ENCODE measurements at regions not wholly inside any gene's neighbourhood (a gene's known extent, or its start where the extent isn't known, plus 50 kb on each side); places are given as distances from the start of the nearest gene placed in this dataset.
"Not testable (repeated sequence)": the region's sequence is repeated elsewhere in the genome, so short reads cannot be mapped to it uniquely, and the experiment has no call there.

DNA sequence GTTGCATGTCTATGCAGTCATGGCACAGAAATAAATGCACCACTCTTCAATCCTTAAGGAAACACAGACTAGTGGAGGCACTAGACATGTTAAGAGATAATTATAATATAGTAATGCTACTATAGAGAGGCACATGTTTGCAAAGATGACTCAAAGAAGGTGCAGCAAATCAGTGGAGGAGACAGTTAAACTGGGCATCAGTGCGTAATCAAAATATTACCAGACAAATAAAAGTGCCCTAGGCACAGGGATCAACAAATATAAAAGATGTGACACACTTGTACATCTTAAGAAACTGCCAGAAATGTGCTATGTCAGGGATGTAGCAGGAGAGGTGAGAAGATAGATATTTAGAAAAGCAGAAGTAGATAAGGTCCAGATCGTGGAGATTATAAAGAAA, 642.1 kb downstream of the SLCO4C1 start:
- no peak for DNase-seq (ENCODE audit: low spot score)

DNA sequence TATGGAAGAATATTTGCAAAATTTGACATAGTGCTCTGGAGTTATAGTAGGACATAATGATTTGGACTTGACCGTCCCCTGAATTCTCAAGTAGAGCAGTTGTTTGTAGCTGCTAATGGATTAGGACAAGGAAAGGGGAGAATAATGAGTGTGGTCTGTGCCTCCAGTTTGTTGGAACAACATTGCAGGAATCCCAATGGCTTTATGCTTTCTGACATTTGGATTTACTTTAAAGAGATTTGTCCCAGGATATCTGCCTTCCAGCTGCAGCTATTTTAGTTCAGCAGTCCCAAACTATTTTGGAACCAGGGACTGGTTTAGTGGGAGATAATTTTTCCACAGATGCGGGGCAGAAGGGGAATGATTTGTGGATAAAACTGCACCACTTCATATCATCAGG, 648.2 kb downstream of the SLCO4C1 start:
- DNase-seq (ENCODE audit: low spot score): no peak

DNA sequence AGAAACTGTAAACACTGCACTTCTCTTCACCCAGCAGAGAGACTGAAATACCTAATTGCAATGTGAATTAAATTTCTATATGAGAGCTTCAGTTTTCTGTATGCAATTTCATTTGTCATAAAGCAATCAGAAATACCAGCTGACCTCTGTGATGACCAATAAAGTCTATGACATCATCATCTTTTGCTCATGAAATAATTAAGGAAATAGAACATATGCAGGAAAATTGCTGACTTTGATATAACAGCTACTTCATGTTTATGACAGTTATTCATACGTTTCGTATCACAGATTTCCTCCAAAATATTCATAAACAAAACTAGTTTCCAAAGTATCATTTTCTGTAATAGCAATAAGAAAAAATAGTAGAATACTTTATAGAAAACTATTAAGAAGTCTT, 652.3 kb downstream of the SLCO4C1 start:
- DNase-seq (ENCODE audit: low spot score): no peak

DNA sequence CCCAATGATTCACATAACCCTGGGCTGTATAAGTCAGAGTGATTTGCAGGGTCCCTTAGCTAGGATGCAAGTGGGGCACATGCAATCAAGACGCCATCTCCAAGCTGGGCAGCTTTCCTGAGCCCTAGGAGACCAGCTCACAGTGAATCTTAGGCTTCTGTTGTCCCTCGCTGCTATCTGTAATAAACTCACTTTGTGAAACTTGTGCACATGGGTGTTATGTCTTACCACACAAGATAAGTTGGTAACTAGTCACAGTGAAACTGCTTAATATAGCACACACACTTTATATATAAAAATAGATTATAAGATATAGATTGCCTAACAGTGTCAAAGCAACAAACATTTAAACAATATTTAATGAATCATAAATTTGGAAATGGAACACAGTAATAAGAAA, 658.5 kb downstream of the SLCO4C1 start:
- DNase-seq (ENCODE audit: low spot score): no peak

DNA sequence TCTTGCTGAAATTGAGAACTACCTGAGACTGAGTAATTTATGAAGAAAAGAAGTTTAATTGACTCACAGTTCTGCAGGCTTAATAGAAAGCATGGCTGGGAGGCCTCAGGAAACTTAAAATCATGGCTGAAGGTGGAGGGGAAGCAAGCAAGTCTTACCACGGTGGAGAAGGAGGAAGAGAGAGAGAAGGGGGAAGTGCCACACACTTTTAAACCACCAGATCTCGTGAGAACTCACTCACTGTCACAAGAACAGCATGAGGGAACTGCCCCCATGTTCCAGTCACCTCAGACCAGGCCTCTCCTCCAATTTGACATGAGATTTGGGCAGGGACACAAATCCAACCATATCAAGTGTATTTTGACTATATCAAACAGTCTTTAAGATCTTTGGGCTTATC, 668.3 kb downstream of the SLCO4C1 start:
- not testable (repeated sequence) for DNase-seq (ENCODE audit: low spot score)

DNA sequence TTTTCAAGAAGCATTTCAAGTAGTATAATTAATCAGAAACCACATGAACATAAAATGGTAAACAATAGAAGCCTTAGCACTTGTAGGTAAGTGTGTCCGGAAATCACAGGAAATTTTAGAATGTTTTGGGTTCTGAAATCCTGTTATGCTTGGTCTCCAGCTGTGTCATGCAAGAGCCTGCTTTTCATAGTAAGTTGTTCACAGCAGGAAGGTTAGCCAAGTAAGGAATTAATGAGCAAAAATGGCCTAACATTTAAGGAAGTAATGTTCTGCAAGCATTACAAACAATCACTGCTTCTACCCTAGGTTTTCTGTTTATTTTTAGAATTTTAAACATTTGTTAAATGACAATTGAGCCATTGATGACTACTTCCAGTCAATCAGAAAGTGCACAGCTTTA, 669.5 kb downstream of the SLCO4C1 start:
- DNase-seq (ENCODE audit: low spot score): no peak

DNA sequence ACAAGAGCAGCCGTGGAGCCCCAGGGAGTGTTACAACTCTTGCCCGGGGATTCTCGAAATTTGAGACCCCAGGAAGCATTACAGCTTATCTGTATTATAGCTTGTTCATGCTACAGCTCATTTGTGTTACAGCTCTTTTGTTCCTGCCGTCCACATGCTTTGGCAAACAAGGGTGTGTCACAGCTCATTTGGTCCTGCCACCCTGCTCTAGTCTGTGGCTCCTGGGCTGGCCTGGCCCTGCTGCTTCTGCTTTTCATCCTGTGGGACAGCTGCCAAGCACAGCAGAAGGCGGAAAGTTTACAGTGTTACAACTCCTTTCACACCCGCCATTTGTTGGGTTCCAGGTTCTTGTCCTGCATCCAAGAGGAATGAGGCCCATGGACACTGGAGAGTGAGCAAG, 685.0 kb downstream of the SLCO4C1 start:
- no peak for DNase-seq (ENCODE audit: low spot score)

DNA sequence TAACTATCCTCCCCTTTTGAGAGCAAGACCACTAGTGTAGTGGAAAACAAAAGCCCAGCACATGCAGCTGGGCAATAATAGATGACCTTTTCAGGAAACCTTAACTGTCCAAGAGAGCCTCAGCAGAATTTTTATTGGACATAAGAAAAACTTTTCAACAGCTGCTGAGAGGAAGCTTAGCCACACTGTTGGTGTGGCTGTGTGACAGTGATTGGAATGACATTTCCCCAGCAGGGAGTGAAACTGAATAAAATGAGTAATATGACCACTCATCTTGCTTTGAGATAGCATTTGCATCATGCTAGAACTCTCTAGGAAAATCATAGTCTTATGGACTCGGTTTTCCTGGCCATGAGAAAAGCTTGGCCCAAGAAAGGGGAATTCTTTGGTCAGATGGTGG, 687.8 kb downstream of the SLCO4C1 start:
- DNase-seq (ENCODE audit: low spot score): no peak

DNA sequence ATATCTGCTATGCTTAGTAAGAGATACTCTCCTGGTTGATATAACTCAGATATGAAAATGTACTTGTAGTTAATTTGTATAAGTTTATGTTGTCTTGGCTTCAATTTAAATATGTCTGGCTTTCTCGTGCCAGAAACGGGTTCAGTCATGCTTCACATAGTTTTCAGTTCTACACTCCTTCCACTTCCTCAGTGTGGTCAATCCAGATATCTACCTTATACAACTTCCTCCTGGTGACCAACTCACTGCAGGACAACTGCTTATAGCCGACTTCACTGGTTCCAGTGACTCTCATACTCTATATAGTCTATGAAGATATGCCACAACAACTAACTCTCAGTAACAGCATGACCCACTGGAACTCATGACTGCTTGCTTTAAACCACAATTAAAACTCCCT, 690.4 kb downstream of the SLCO4C1 start:
- DNase-seq (ENCODE audit: low spot score): no peak

DNA sequence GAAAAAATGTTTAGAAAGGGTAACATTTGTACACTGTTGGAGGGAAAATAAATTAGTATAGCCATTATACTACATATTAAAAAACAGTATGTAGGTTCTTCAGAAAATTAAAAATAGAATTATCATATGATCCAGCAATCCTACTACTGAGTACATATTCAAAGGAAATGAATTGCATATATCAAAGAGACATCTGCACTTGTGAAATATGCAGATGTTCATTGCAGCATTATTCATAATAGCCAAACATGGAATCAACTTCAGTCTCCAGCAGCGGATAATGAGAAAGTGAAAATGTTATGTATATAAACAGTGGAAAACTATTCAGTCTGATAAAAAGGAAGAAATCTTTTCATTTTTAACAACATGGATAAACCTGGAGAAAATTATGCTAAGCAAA, 695.5 kb downstream of the SLCO4C1 start:
- DNase-seq (ENCODE audit: low spot score): no peak

DNA sequence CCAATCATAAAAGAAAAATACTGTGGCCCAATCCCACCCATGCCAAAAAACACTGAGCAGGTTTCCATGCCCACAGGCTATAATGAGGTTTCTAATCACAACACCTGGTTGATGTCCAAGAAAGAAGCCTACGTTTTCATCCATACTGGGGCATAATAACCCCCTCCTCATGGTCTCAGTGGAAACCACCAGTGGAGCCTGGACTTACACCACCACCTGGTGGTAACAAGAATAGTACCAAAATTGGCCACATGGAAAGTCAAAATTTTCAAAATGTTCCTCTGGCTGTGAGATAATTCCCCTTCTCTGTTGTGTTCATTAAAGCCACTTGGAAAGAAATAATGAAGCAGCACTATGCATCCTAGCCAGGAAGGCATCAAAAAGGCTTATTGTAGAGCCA, 687.3 kb upstream of the ST8SIA4 start:
- peak; percentile 36 for DNase-seq (ENCODE audit: low spot score)

DNA sequence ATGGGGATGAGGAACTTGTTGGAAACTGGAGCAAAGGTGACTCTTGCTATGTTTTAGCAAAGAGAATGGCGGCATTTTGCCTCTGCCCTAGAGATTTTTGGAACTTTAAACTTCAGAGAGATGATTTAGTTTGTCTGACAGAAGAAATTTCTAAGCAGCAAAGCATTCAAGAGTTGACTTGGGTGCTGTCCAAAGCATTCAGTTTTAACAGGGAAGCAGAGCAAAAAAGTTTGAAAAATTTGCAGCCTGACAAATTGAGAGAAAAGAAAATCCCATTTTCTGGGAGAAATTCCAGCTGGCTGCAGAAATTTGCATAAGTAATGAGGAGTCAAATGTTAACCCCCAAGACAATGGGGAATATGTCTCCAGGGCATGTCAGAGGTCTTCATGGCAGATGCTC, 682.3 kb upstream of the ST8SIA4 start:
- DNase-seq (ENCODE audit: low spot score): no peak

DNA sequence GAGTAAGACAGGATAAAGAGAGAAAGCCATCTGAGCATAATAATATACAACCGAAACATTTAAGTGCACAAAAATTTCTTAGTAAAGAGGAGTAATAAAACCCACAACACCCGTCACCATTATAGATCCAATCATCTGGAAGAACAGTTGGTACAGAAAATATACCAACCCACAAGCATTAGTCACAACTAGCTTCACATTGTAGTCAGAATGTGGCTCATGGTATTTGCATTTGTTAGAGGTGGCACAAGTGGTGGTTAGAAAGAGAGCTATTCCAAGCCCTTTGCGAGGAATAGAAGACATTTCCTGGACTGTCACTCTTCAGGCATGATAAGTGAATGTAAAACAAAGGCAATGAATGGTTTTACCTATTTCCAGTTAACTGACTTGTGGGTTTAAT, 677.5 kb upstream of the ST8SIA4 start:
- DNase-seq (ENCODE audit: low spot score): no peak

DNA sequence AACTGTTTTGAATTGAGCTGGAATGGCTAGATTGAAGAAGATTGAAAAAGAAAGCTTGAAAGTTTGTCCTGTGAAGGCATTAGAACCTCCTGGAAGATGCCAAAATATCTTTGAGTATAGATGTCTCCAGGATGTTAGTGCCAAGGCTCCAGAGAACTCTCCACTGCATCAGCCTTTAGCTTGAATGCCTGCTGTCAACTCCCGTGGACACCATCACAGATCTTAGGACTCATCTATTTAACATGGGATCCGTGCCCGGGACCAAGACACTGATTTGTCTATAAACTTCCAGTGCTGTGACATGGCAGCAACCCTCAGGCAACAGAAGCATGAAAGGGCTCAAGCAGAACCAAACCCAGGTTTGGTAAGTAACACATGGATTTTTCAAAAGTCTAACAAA, 670.9 kb upstream of the ST8SIA4 start:
- no peak for DNase-seq (ENCODE audit: low spot score)

DNA sequence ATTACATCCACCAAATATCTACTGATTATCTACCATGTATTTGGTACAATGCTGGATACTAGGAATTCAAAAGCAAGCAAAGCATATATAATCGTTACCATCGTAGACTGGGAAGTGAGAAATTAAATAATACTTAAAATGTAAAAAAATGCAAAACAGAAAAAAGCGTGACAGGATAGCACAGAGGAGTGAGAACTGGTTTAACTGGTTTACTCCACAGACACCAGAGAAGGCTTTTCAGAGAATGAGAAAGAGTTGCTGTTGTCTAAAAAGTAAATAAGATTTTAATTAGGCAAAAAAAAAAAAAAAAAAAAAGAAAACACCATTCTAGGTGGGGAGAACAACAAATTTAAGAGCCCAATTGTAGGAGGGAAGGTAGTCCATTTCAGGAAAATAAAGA, 657.9 kb upstream of the ST8SIA4 start:
- no peak for DNase-seq (ENCODE audit: low spot score)

DNA sequence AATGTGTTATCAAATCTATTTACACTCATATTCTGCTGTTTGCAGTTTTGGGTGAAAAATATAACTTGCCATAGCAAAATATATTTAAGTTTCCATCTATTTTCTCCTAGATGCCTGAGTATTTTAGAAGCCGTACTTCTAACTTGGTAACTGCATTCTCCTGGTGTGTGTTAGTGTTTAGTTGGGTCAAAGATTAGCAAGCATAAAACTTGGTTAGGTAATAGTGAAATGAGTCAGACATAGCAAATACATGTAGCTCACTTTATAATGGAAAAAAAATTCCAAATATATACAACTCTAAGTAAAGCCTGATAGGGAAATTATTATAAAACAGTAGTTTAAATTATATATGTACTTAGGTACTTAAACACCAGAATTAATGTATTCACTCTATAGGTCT, 640.7 kb upstream of the ST8SIA4 start:
- no peak for DNase-seq (ENCODE audit: low spot score)

DNA sequence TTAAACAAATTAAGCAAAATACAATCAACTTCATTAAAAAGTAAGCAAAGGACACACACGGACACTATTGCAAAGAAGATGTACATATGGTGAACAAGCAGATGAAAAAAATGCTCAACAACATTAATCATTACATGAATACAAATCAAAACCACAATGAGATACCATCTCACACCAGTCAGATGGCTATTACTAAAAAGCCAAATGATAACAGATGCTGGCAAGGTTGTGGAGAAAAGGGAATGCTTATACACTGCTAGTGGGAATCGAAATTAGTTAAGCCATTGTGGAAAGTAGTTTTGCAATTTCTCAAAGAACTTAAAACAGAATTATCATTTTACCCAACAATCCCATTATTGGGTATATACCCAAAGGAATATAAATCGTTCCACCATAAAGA, 636.2 kb upstream of the ST8SIA4 start:
- DNase-seq (ENCODE audit: low spot score): no peak

DNA sequence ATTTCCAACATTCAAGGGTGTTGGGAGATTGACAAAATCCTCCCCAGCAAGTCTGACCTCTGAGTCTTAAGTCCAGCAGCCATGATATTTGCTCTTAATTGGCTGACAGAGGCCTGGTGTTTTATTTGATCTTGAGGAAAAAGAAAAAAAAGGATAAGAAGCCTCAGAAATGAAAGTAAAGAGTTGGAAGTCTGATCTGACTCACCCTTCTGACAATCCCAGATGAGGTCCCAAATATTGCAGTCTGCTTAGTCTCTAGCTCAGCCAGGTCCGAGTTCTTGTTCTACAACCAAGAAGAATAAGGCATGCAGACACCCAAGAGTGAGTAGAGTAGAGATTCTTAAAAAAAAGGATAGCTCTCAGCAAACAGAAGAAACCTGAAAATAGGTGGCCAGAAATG, 632.5 kb upstream of the ST8SIA4 start:
- DNase-seq (ENCODE audit: low spot score): peak; percentile 26

DNA sequence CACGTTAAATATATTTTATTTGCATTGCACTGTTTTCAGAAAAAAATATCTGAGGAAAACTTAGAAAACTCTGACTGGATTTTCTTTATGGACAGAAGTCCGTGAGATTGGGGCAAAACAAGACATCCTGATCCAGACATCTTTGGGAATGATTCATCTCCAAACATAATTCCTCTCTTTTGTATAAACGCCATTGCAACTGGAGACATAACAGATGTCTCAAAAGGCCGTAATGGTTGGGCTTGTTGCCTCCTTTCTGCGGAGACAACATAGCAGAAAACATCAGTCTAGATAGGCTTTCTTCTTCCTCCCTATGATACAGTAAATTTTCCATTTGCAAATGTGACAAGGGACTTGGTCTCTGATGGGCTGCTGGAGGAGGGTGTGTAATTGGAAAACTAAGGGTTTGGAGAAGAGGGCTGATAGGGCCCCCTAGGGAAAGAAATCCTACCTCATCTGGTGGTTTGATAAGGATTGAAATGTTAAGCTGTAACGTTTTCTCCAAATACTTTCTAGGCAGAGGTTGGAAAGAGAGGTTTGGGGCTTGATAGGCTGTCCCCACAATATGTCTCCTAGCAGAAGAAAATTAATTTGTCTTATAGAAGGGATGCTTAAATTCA, 631.5 kb upstream of the ST8SIA4 start:
- no peak for DNase-seq (ENCODE audit: low spot score)

DNA sequence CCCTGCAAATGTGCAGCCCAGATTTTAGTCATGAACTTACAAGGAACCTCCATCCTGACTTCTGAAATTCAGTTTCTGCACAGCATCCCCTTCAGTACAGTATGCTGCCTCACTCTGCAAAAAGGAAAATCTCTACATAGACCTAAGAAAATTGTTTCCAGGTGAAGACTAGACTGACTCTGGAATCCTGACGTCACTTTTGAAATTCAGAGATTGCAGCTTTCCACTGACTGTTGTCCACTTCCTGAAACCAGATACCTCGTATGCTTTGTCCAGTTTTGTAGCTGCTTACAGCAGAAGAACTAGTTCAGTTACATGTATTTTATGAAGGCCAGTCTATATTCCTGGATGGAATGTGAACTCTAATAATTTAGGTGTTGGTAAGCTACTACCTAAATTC, 629.3 kb upstream of the ST8SIA4 start:
- DNase-seq (ENCODE audit: low spot score): peak; percentile 50

DNA sequence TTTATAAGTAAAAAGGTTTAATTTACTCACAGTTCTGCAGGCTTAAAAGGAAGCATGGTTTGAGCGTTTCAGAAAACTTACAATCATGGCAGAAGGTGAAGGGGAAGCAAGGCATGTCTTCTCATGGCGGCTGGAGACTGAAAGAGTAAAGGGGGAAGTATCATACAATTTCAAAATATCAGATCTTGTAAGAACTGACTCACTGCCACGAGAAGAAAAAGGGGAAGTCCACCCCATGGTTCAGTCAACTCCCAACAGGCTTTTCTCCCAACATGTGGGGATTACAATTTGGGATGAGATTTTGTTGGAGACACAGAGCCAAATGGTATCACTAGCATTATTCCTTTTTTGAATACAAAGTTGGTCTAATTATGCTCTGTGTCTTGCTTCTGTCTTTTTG, 627.9 kb upstream of the ST8SIA4 start:
- DNase-seq (ENCODE audit: low spot score): no peak

DNA sequence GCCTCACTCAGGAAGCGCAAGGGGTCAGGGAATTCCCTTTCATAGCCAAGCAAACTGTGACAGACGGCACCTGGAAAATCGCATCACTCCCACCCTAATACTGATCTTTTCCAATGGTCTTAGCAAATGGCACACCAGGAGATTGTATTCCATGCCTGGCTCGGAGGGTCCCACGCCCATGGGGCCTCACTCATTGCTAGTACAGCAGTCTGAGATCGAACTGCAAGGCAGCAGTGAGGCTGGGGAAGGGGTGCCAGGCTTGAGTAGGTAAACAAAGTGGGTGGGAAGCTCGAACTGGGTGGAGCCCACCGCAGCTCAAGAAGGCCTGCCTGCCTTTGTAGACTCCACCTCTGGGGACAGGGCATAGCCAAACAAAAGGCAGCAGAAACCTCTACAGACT, 626.0 kb upstream of the ST8SIA4 start:
- DNase-seq (ENCODE audit: low spot score): not testable (repeated sequence)

DNA sequence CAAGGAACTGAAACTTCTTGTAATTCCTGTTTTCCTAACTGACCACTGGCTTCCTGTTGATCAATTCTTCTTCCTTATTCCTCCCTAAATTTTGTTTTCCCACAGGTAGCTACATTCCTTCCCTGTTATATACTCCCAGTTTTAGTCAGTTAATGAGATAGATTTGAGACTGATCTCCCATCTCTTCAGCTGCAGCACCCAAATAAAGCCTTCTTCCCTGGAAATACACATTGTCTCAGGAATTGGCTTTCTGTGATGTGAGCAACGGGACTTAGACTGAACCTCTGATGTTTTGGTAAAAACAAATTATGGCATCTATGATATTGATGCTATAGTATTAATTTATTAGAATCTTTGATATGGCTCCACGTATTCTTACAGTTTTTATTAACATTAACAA, 617.3 kb upstream of the ST8SIA4 start:
- no peak for DNase-seq (ENCODE audit: low spot score)

DNA sequence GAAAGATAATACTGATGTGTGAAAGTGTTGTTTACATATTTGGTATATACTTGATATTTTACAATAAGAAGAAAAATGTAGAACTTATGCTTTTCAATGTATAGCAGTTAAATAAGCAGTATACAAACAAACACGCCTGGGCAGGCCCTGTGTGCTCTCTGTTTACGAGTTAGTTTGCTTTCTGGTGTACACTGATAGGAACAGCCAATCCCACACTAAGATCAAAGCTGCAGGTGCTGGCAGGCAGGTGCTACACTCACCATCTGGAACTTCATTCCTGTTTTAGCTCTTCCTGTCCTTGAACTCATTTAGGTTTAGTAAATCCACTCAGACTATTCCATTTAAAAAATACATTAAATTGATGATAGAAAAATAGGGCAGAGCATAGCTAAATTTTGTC, 614.7 kb upstream of the ST8SIA4 start:
- DNase-seq (ENCODE audit: low spot score): no peak

DNA sequence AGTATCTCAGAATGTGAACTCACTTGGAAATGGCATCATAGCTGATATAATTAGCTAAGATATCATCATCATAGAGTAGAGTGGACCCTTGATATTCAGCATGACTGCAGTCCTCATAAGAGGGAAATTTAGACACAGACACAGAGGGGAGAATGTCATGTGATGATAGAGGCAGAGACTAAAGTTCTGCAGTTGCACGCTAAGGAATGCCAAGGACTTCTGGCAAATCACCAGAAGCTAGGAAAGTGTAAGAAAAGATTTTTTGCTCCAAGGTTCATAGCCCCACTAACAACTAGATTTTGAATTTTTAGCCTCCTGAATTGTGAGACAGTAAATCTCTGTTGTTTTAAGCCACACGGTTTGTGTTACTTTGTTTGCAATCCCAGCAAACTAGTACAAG, 612.6 kb upstream of the ST8SIA4 start:
- no peak for DNase-seq (ENCODE audit: low spot score)

Measured in H4 (cell line).